Natural killer cell treated with Interleukin-12 subunit alpha and Interleukin-12 subunit beta and Interleukin-15 and Interleukin-18, amount 100 ng/mL, for 72 hours (primary cell): ENCODE measurements at regions not wholly inside any gene's neighbourhood (a gene's known extent, or its start where the extent isn't known, plus 50 kb on each side); places are given as distances from the start of the nearest gene placed in this dataset.

Source experiments
- ATAC-seq, 2 donors: fragments of 150-1000 bp; cut with Tn5 transposase in 1 of 2; sonication (Bioruptor Pico), chemical (Tn5 transposase) in 1 of 2; 2 replicates each; pipeline ENCODE4 v1.10.0; 2021
- DNase-seq: peaks from one replicate; pipeline ENCODE4 v3.0.0; 2022; ENCODE audit warnings: low spot score
- H3K27ac Mint-ChIP-seq, 2 donors: 1 replicate in 1 of 2; 2 replicates in 1 of 2; pipeline ENCODE4 v1.8.0; 2022; ENCODE audit warnings: mixed read lengths in 2 of 2, mild to moderate bottlenecking in 1 of 2, moderate library complexity in 1 of 2
- H3K27me3 Mint-ChIP-seq, 2 donors: 1 replicate in 1 of 2; 2 replicates in 1 of 2; pipeline ENCODE4 v1.8.0; 2022; ENCODE audit warnings: mixed read lengths in 2 of 2
- H3K36me3 Mint-ChIP-seq: one replicate; pipeline ENCODE4 v1.8.0; 2022; ENCODE audit warnings: mixed read lengths
- H3K4me1 Mint-ChIP-seq, 2 donors: 1 replicate in 1 of 2; 2 replicates in 1 of 2; pipeline ENCODE4 v1.8.0; 2022; ENCODE audit warnings: low read depth in 2 of 2, mixed read lengths in 2 of 2, mild to moderate bottlenecking in 1 of 2
- H3K4me3 Mint-ChIP-seq: one replicate; pipeline ENCODE4 v1.8.0; 2022; ENCODE audit warnings: mixed read lengths
- H3K9me3 Mint-ChIP-seq: 2 replicates; pipeline ENCODE4 v1.8.0; 2022; ENCODE audit warnings: mixed read lengths

DNA sequence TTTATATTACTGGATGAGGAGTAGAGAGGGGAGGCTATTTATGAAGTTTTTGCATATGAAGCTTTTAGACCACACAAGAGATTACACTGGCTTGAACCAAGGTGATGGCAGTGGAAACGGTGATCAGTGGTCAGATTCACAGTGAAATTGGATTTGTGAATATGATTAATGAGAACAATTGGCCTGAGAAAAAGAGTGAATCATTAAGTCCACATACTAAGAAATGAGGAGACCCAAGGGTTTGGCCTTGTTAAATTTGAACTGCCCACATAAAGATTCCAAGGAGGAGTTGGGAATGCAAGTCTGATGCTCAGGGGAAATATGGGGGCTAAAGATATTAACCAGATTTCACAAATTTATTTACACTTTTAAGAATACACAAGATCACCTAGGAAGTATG is 155.3 kb upstream of the ADGRL3 start:
- Mint-ChIP-seq H3K9me3 (peaks cover 10% of the 10 kb centered on the region), H3K27me3 (no peaks in the 10 kb centered on the region), H3K36me3 (no peaks in the 10 kb centered on the region), H3K27ac (no peak overlapping the region), H3K4me1 (no peaks in the 10 kb centered on the region), H3K4me3 (no peak overlapping the region)
- DNase-seq (no peak), ATAC-seq (no peak)

DNA sequence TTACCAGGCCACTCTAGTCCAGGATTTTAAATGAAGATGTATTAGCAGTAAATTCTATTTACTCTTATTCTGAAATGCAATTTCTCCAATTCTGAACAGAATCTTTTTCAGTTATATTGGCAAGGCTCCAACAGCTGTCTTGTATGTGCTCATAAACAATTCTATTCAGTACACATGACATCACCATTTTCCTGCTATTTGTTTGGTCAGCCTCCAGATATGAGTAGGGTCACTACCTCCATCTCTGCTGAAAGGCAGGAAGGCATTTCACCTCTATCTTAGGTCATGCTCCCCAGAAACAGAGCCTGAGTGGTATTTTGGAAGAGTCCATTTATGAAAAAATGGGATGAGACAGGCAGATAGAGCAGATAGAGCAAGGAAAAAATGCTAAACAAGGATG is 151.1 kb upstream of the ADGRL3 start:
- no peak for DNase-seq
- H3K9me3 Mint-ChIP-seq: peaks cover 21% of the 10 kb centered on the region
- H3K27ac Mint-ChIP-seq: no peak overlapping the region

DNA sequence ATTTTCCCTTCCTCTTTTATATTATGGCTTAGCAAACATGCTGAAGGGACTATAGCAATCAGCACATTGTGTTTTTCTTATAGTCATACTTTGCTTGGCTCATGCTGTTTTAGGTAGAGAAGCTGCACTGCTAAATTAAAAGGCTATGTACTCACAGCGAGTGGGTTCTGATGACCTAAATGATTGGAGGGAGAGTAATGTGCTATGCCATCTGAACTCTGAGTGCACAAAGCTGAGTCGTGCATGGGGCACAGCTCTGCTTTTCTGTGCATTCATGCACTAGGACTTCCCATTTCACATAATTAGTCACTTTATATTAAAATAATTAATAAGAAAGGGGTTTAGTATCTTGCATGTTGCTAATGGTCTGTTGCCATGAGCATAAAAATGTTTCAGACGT is 132.7 kb upstream of the ADGRL3 start:
- no peak for DNase-seq
- Mint-ChIP-seq H3K4me3 (no peak overlapping the region), H3K4me1 (no peaks in the 10 kb centered on the region), H3K9me3 (peaks cover 28% of the 10 kb centered on the region), H3K27me3 (no peaks in the 10 kb centered on the region), H3K36me3 (peaks cover 4% of the 10 kb centered on the region), H3K27ac (no peak overlapping the region)
- ATAC-seq: no peak

More for the DNA sequence above, 151.1 kb upstream of the ADGRL3 start:
- ATAC-seq: no peak
- no peaks in the 10 kb centered on the region for H3K36me3 Mint-ChIP-seq
- H3K4me1 Mint-ChIP-seq: no peaks in the 10 kb centered on the region
- no peaks in the 10 kb centered on the region for H3K27me3 Mint-ChIP-seq
- H3K4me3 Mint-ChIP-seq: no peak overlapping the region

DNA sequence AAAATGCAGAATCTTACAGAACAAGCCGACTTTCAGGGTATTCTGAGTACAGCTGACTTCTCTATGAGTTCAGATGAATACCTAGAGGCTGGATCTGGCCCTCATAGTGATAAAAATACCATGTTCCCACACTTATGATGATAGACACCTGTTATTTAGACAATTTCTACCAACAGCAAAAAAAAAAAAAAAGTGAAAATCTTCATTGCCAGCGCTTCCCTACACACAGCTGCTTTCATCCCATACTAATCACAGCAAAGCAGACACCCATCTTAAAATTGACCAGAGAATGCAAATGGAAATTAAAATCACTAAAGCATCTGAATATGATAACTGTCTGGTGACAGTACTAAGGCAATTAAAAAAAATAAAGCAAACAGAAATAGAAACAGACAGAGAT is 132.1 kb upstream of the ADGRL3 start:
- ATAC-seq: no peak
- no peak for DNase-seq

DNA sequence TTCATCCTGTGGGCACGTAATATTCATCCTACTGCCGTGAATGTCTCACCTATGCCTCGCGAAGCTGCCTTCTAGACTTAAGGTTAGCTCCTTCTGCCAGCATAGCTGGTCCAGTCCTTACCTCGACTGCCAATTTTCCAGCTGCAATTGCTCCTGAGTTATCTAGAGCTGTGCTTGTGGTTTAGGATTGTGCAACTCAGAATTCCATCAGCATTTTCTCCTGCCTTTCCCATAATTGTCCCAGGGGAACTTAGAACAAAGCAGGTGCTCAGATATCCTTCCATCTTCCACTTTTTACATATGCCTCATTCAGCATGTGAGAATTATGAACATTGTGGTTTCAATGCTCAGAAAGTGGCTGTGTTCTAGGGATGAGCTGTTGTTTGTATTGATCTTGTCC is 131.4 kb upstream of the ADGRL3 start:
- ATAC-seq (no peak), DNase-seq (no peak)
- no peak overlapping the region for H3K27ac Mint-ChIP-seq
- peaks cover 11% of the 10 kb centered on the region for H3K36me3 Mint-ChIP-seq
- H3K9me3 Mint-ChIP-seq: peaks cover 32% of the 10 kb centered on the region
- H3K4me3 Mint-ChIP-seq: no peak overlapping the region
- H3K27me3 Mint-ChIP-seq: no peaks in the 10 kb centered on the region
- no peaks in the 10 kb centered on the region for H3K4me1 Mint-ChIP-seq

More for the DNA sequence above, 132.1 kb upstream of the ADGRL3 start:
- no peak overlapping the region for H3K27ac Mint-ChIP-seq
- no peaks in the 10 kb centered on the region for H3K4me1 Mint-ChIP-seq
- H3K9me3 Mint-ChIP-seq: peaks cover 28% of the 10 kb centered on the region
- no peaks in the 10 kb centered on the region for H3K27me3 Mint-ChIP-seq
- H3K4me3 Mint-ChIP-seq: no peak overlapping the region
- H3K36me3 Mint-ChIP-seq: peaks cover 4% of the 10 kb centered on the region

DNA sequence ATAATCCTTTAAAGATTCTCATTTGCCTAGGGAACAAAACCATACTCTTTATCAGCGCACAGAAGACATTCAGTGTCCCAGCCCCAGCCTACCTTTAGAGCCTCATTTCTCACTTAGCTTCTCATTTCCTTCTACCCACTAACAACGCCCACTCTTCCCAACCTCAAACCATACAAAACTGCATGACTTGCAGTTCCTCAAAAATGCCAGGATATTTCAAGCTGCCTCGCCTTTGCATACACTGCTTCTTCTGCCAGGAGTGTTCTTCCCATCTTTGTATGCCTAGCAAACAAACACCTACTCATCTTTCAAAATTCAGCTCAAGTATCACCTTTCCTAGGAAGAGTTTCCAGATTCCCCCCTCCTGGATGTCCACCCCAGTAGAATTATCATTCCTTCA is 129.9 kb upstream of the ADGRL3 start:
- Mint-ChIP-seq H3K4me1 (no peaks in the 10 kb centered on the region), H3K27ac (no peak overlapping the region), H3K27me3 (no peaks in the 10 kb centered on the region), H3K9me3 (peaks cover 38% of the 10 kb centered on the region), H3K36me3 (peaks cover 13% of the 10 kb centered on the region), H3K4me3 (no peak overlapping the region)
- no peak for ATAC-seq
- no peak for DNase-seq

DNA sequence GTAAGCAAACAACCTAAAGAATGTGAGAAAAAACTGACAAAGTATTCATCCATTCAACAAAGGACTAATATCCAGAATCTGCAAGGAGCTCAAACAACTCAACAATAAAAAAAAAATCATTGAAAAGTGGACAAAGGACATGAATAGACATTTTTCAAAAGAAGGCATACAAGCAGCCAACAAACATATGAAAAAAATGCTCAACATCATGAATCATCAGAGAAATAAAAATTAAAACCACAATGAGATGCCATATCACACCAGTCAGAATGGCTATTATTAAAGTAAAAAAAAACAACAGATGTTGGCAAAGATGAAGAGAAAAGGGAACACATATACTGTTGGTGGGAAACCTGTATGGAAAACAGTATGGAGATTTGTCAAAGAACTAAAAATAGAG is 120.7 kb upstream of the ADGRL3 start:
- Mint-ChIP-seq H3K36me3 (no peaks in the 10 kb centered on the region), H3K4me3 (no peak overlapping the region), H3K27ac (no peak overlapping the region), H3K9me3 (peaks cover 18% of the 10 kb centered on the region), H3K4me1 (no peaks in the 10 kb centered on the region), H3K27me3 (no peaks in the 10 kb centered on the region)
- no peak for ATAC-seq
- no peak for DNase-seq

DNA sequence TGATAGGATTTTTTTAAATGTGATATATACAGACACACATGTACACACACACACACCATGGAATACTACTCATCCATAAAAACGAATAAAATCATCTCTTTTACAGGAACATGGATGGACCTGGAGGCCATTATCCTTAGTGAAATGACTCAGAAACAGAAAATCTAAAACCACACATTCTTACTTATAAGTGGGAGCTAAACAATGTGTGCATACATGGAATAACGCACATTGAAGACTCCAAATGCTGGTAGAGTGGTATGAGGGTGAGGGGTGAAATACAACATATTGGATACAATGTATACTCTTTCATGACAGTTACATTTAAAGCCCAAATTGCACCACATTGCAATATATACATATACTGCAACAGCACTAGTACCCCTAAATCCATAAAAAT is 120.2 kb upstream of the ADGRL3 start:
- no peak for ATAC-seq

DNA sequence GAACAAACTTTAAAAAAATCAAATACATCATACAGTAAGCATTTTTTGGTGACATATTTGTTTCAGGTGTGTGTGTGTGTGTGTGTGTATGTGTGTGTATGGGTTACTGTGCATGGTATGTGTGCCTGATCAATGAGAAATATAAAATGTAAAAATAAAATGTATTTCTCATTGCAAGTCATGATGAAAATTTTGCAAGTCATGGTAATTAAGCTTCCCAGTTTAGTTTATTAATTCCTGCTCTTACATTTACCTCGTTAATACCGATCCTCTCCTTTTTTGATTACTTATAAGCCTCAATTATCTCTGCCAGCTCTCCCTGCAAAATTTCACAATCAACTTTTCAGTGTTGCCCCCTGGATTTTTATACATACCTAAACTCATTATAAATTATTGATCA is 114.6 kb upstream of the ADGRL3 start:
- Mint-ChIP-seq H3K36me3 (no peaks in the 10 kb centered on the region), H3K4me3 (no peak overlapping the region), H3K9me3 (peaks cover 9% of the 10 kb centered on the region), H3K27ac (no peak overlapping the region), H3K27me3 (no peaks in the 10 kb centered on the region), H3K4me1 (no peaks in the 10 kb centered on the region)
- no peak for DNase-seq
- no peak for ATAC-seq

More for the DNA sequence above, 120.2 kb upstream of the ADGRL3 start:
- Mint-ChIP-seq H3K9me3 (peaks cover 17% of the 10 kb centered on the region), H3K4me3 (no peak overlapping the region), H3K27ac (no peak overlapping the region), H3K27me3 (no peaks in the 10 kb centered on the region), H3K36me3 (no peaks in the 10 kb centered on the region), H3K4me1 (no peaks in the 10 kb centered on the region)
- no peak for DNase-seq

DNA sequence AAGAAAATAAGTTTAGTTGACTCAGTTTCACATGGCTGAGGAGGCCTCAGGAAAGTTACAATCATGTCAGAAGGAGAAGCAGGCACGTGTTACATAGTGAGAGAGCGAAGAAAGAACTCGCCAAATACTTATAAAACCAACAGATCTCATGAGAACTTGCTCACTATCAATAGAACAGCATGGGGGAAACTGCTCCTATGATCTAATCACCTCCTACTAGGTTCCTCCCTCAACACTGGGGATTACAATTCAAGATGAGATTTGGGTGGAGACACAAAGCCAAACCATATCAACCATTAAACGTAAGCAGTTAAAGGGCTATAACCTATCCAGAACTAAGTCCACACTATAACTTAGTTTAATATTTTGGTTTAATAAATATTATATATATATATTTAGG is 113.8 kb upstream of the ADGRL3 start:
- no peak for DNase-seq
- ATAC-seq: no peak
- Mint-ChIP-seq H3K36me3 (no peaks in the 10 kb centered on the region), H3K27ac (no peak overlapping the region), H3K27me3 (no peaks in the 10 kb centered on the region), H3K4me3 (no peak overlapping the region), H3K4me1 (no peaks in the 10 kb centered on the region), H3K9me3 (peaks cover 9% of the 10 kb centered on the region)

DNA sequence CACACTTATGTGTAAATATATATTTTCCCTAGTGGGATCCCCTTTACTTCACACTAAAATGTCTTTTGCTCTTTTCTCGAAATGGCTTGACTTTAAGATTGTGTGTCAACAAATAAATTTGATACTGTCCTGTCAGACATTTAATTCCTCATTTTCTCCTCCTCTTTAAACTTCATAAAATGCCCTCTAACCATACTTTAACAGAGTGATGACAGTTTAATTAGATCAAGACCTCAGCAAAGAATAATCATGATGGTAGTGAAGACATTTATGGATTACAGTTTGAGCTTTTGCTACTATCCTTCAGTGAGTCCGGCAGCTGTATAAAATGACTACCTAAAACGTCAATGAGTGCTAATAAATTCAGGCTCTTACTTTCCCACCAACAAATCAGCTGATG is 113.1 kb upstream of the ADGRL3 start:
- DNase-seq (no peak), ATAC-seq (no peak)
- Mint-ChIP-seq H3K36me3 (no peaks in the 10 kb centered on the region), H3K27me3 (no peaks in the 10 kb centered on the region), H3K9me3 (peaks cover 10% of the 10 kb centered on the region), H3K4me1 (no peaks in the 10 kb centered on the region), H3K27ac (no peak overlapping the region), H3K4me3 (no peak overlapping the region)

DNA sequence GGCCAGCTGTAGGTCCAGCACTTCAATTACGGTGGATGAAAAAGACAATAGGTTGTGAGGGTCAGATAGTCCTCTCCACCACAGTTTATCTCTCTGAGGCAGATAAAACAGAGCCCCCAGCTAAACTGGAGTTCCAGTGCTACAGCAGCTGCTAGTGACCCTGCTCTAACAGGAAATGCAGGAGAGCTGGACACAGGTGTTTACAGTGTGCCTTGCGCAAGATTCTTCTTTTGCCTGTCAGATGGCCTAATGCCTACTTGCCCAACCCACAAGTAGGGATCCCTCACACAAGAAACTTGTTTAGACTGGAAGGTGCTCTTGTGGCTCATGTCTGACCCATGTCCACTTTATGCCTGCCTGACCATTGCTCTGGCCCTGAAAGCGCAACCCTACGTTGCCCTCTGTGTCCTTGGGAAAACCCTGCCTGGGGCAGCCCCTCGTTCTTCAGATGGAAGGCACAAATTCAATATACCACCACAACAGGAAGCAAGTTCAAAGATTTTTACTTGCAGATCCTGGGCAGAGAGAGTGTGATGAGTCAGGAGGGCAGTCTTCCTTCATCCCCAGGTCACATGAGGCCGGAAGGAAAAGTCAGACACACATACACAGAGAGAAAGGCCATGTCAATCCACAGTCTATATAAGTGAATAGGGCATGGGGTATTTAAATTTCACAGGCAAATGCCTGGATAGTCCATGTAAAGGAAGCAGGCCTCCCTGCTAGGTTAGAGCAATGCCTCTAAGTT is 105.1 kb upstream of the ADGRL3 start:
- no peak for DNase-seq
- H3K27me3 Mint-ChIP-seq: no peaks in the 10 kb centered on the region
- no peaks in the 10 kb centered on the region for H3K4me1 Mint-ChIP-seq
- peaks cover 4% of the 10 kb centered on the region for H3K36me3 Mint-ChIP-seq
- H3K9me3 Mint-ChIP-seq: peaks cover 28% of the 10 kb centered on the region
- no peak for ATAC-seq
- no peak overlapping the region for H3K4me3 Mint-ChIP-seq
- H3K27ac Mint-ChIP-seq: no peak overlapping the region

DNA sequence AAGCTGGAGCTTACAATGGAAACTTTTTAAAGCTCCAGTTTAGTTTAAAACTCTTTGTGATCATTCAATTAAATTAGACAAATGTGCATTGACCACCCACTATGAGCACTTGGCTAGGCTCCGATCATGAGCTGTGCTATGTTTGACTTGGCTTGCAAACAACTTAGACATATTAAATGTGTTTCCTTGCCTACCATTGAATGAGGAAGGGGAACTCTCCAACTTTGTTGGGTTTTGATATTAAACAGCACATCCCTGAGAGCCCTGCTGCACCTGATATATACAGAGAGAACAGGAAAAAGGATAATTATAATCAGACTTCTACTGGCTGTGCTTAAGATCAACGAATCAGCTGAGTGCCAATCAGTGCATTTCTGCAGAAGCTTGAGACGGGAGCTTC is 71.4 kb upstream of the ADGRL3 start:
- H3K27me3 Mint-ChIP-seq: no peaks in the 10 kb centered on the region
- no peak overlapping the region for H3K27ac Mint-ChIP-seq
- no peaks in the 10 kb centered on the region for H3K36me3 Mint-ChIP-seq
- ATAC-seq: no peak
- H3K4me3 Mint-ChIP-seq: no peak overlapping the region
- no peaks in the 10 kb centered on the region for H3K4me1 Mint-ChIP-seq
- peaks cover 26% of the 10 kb centered on the region for H3K9me3 Mint-ChIP-seq
- no peak for DNase-seq

DNA sequence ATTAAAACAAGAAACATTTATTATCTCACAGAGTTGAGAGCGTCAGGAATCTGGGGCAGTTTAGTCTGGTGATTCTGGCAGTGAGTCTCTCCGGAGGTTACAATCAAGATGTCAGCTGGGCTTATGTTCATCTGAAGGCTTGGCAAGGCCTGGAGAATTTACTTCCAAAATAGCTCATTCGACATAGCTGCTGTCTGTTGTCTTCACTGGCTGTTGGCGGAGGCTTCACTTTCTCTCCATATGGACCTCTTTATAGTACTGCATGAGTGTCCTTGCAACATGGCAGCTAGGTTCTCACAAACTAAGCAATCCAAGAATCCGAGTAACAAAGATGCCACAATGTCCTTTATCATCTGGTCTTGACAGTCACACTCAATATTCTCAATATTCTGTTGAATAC is 70.2 kb upstream of the ADGRL3 start:
- H3K9me3 Mint-ChIP-seq: peaks cover 18% of the 10 kb centered on the region
- H3K4me3 Mint-ChIP-seq: no peak overlapping the region
- H3K4me1 Mint-ChIP-seq: no peaks in the 10 kb centered on the region
- H3K27me3 Mint-ChIP-seq: no peaks in the 10 kb centered on the region
- ATAC-seq (no peak), DNase-seq (no peak)
- no peak overlapping the region for H3K27ac Mint-ChIP-seq
- no peaks in the 10 kb centered on the region for H3K36me3 Mint-ChIP-seq

DNA sequence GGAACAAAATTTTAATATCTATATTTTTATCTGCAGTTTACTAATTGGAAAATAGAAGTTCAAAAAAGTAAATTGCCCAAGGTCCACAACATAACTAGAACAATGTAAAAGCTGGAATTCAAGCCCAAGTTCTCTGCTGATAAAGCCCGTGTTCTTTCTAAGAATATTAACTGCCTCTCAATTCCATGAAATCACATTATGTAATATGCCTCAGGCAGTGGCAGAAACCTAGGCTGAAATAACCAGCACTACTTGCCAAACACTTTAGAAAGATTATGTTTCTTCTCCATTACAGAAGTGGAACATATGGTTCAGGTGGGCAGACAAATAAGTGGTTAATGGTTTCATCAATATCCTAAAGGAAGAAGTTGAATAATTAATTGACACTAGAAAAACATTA is 56.7 kb upstream of the ADGRL3 start:
- H3K27ac Mint-ChIP-seq: no peak overlapping the region
- no peaks in the 10 kb centered on the region for H3K27me3 Mint-ChIP-seq
- peaks cover 4% of the 10 kb centered on the region for H3K36me3 Mint-ChIP-seq
- DNase-seq: no peak
- H3K4me3 Mint-ChIP-seq: no peak overlapping the region
- H3K9me3 Mint-ChIP-seq: peaks cover 15% of the 10 kb centered on the region
- no peak for ATAC-seq
- H3K4me1 Mint-ChIP-seq: no peaks in the 10 kb centered on the region
